Posterior cingulate gyrus (tissue), 11 donors: ENCODE measurements at regions not wholly inside any gene's neighbourhood (a gene's known extent, or its start where the extent isn't known, plus 50 kb on each side); places are given as distances from the start of the nearest gene placed in this dataset.
"Not testable (repeated sequence)": the region's sequence is repeated elsewhere in the genome, so short reads cannot be mapped to it uniquely, and the experiment has no call there.

Experiments used
- DNase-seq, 10 donors: peaks; one replicate each; pipeline versions ENCODE4 v3.0.0 to v3.0.0-alpha.2; 2020 to 2021; ENCODE audit warnings: mixed read lengths in 3 of 10
- intact Hi-C: fragments of 100-400 bp; cut with DNase I; formaldehyde crosslinking; loops from one replicate; pipeline ENCODE4 v1.15.1; 2023

- intact Hi-C loops, result not testable (repeated sequence)
- DNase-seq, result peak in 1 of 10 donors; percentile 43
Measured at GRCh38 chr16:32478406-32478805, 197.6 kb downstream of the TP53TG3 start.

- peak in 3 of 10 donors; percentile 22 to 51 (median 40) for DNase-seq
- intact Hi-C loops, result not testable (repeated sequence)
Measured at GRCh38 chr16:32477551-32477950, 198.4 kb downstream of the TP53TG3 start.

GRCh38 chr16:32474365-32474764 lies 201.6 kb downstream of the TP53TG3 start:
- DNase-seq, result peak in 3 of 10 donors; percentile 44 to 70 (median 61)
- intact Hi-C loops, result not testable (repeated sequence)

- peak in 3 of 10 donors; percentile 19 to 59 (median 41) for DNase-seq
- intact Hi-C loops, result not testable (repeated sequence)
Measured at GRCh38 chr16:32461666-32462065, 208.6 kb downstream of the TP53TG3D start.

GRCh38 chr16:32461001-32461400 lies 207.9 kb downstream of the TP53TG3D start:
- peak in 3 of 10 donors; percentile 31 to 67 (median 52) for DNase-seq
- intact Hi-C loops, result not testable (repeated sequence)
